ENCODE measurements at regions not wholly inside any gene's neighbourhood (a gene's known extent, or its start where the extent isn't known, plus 50 kb on each side); places are given as distances from the start of the nearest gene placed in this dataset.

- H3K4me3 ChIP-seq: no peak overlapping the region
- ATAC-seq (no peak), DNase-seq (no peak)
- intact Hi-C loops (cut with DNase I; ENCODE audit: low total_unique reads) (no loop called here), in situ Hi-C loops (cut with MboI; ENCODE audit: low sequenced_read_pairs in 4 of 4) (no loop called here)
- H3K27ac ChIP-seq: no peak overlapping the region
- H3K36me3 ChIP-seq: no peaks in the 10 kb centered on the region
- H3K4me1 ChIP-seq: no peaks in the 10 kb centered on the region
- no peaks in the 10 kb centered on the region for H3K9me3 ChIP-seq
- H3K27me3 ChIP-seq: no peaks in the 10 kb centered on the region
- TF ChIP-seq POLR2A (IDR thresholded peaks at IDR 0.05) (no peak), CTCF (IDR thresholded peaks at IDR 0.05 in 4 of 5, conservative IDR thresholded peaks at IDR 0.05 in 1 of 5) (no peak)
These were observed 66.4 kb upstream of the GUCY1A1 start for GRCh38 chr4:155600244-155600643.

GRCh38 chr4:155599596-155599995 lies 67.1 kb upstream of the GUCY1A1 start:
- Histone ChIP-seq H3K9me3 (no peaks in the 10 kb centered on the region), H3K4me3 (no peak overlapping the region), H3K27ac (no peak overlapping the region), H3K27me3 (no peaks in the 10 kb centered on the region), H3K36me3 (no peaks in the 10 kb centered on the region), H3K4me1 (no peaks in the 10 kb centered on the region)
- TF ChIP-seq POLR2A (IDR thresholded peaks at IDR 0.05) (no peak), CTCF (IDR thresholded peaks at IDR 0.05 in 4 of 5, conservative IDR thresholded peaks at IDR 0.05 in 1 of 5) (no peak)
- DNase-seq (no peak), ATAC-seq (no peak)
- in situ Hi-C loops (cut with MboI; ENCODE audit: low sequenced_read_pairs in 4 of 4): no loop called here
- intact Hi-C loops (cut with DNase I; ENCODE audit: low total_unique reads): no loop called here

GRCh38 chr4:155599085-155599484 lies 67.6 kb upstream of the GUCY1A1 start:
- no peak for ATAC-seq
- TF ChIP-seq CTCF (IDR thresholded peaks at IDR 0.05 in 4 of 5, conservative IDR thresholded peaks at IDR 0.05 in 1 of 5): no peak
- TF ChIP-seq POLR2A (IDR thresholded peaks at IDR 0.05): no peak
- no peaks in the 10 kb centered on the region for H3K36me3 ChIP-seq
- H3K27ac ChIP-seq: no peak overlapping the region
- DNase-seq: no peak
- in situ Hi-C loops (cut with MboI; ENCODE audit: low sequenced_read_pairs in 4 of 4): no loop called here
- no peaks in the 10 kb centered on the region for H3K9me3 ChIP-seq
- intact Hi-C loops (cut with DNase I; ENCODE audit: low total_unique reads): no loop called here
- H3K27me3 ChIP-seq: no peaks in the 10 kb centered on the region
- H3K4me3 ChIP-seq: no peak overlapping the region
- H3K4me1 ChIP-seq: no peaks in the 10 kb centered on the region

GRCh38 chr4:155597933-155598451 lies 68.7 kb upstream of the GUCY1A1 start:
- in situ Hi-C loops (cut with MboI; ENCODE audit: low sequenced_read_pairs in 4 of 4) (no loop called here), intact Hi-C loops (cut with DNase I; ENCODE audit: low total_unique reads) (no loop called here)
- Histone ChIP-seq H3K4me1 (no peaks in the 10 kb centered on the region), H3K4me3 (no peak overlapping the region), H3K27me3 (no peaks in the 10 kb centered on the region), H3K27ac (no peak overlapping the region), H3K36me3 (no peaks in the 10 kb centered on the region), H3K9me3 (no peaks in the 10 kb centered on the region)
- DNase-seq (no peak), ATAC-seq (no peak)
- TF ChIP-seq CTCF (IDR thresholded peaks at IDR 0.05 in 4 of 5, conservative IDR thresholded peaks at IDR 0.05 in 1 of 5) (no peak), POLR2A (IDR thresholded peaks at IDR 0.05) (no peak)

- ATAC-seq (no peak), DNase-seq (no peak)
- no peak for TF ChIP-seq POLR2A (IDR thresholded peaks at IDR 0.05)
- no peak for TF ChIP-seq CTCF (IDR thresholded peaks at IDR 0.05 in 4 of 5, conservative IDR thresholded peaks at IDR 0.05 in 1 of 5)
- intact Hi-C loops (cut with DNase I; ENCODE audit: low total_unique reads) (no loop called here), in situ Hi-C loops (cut with MboI; ENCODE audit: low sequenced_read_pairs in 4 of 4) (no loop called here)
- H3K36me3 ChIP-seq: no peaks in the 10 kb centered on the region
- H3K27ac ChIP-seq: no peak overlapping the region
- no peak overlapping the region for H3K4me3 ChIP-seq
- no peaks in the 10 kb centered on the region for H3K27me3 ChIP-seq
- H3K4me1 ChIP-seq: no peaks in the 10 kb centered on the region
- H3K9me3 ChIP-seq: no peaks in the 10 kb centered on the region
These were observed 69.4 kb upstream of the GUCY1A1 start for GRCh38 chr4:155597281-155597680.

All from gastrocnemius medialis (tissue), 4 donors.